ENCODE measurements at regions not wholly inside any gene's neighbourhood (a gene's known extent, or its start where the extent isn't known, plus 50 kb on each side); places are given as distances from the start of the nearest gene placed in this dataset.
A peak's percentile ranks its signal among the peaks of the same experiment; 100 is the strongest.

GRCh38 chr1:62981434-62981833, 197.5 kb downstream of the ATG4C start:
- DNase-seq (ENCODE audit: low read depth, low spot score) = no peak

GRCh38 chr1:62988867-62989266, 204.9 kb downstream of the ATG4C start:
- no peak for DNase-seq (ENCODE audit: low read depth, low spot score)

- DNase-seq (ENCODE audit: low read depth, low spot score) = no peak
Observed at GRCh38 chr1:62989497-62989896, 205.6 kb downstream of the ATG4C start.

- DNase-seq (ENCODE audit: low read depth, low spot score) = peak; percentile 12
Observed at GRCh38 chr1:62991152-62991551, 207.2 kb downstream of the ATG4C start.

- DNase-seq (ENCODE audit: low read depth, low spot score) = no peak
Observed at GRCh38 chr1:62993844-62994243, 209.9 kb downstream of the ATG4C start.

GRCh38 chr1:62995173-62995572, 211.2 kb downstream of the ATG4C start:
- no peak for DNase-seq (ENCODE audit: low read depth, low spot score)

- no peak for DNase-seq (ENCODE audit: low read depth, low spot score)
Observed at GRCh38 chr1:62997884-62998283, 214.0 kb downstream of the ATG4C start.

GRCh38 chr1:62998845-62999649, 215.1 kb downstream of the ATG4C start:
- no peak for DNase-seq (ENCODE audit: low read depth, low spot score)

GRCh38 chr1:63000508-63000907, 216.6 kb downstream of the ATG4C start:
- no peak for DNase-seq (ENCODE audit: low read depth, low spot score)

- DNase-seq (ENCODE audit: low read depth, low spot score) = peak; percentile 15
Observed at GRCh38 chr1:63004868-63005267, 220.9 kb downstream of the ATG4C start.

GRCh38 chr1:63005812-63006211, 221.9 kb downstream of the ATG4C start:
- DNase-seq (ENCODE audit: low read depth, low spot score) = no peak

GRCh38 chr1:63009421-63009820, 225.5 kb downstream of the ATG4C start:
- DNase-seq (ENCODE audit: low read depth, low spot score) = no peak

GRCh38 chr1:63010913-63011660, 227.2 kb downstream of the ATG4C start:
- no peak for DNase-seq (ENCODE audit: low read depth, low spot score)

- no peak for DNase-seq (ENCODE audit: low read depth, low spot score)
Observed at GRCh38 chr1:63012339-63012738, 228.4 kb downstream of the ATG4C start.

- no peak for DNase-seq (ENCODE audit: low read depth, low spot score)
Observed at GRCh38 chr1:63014267-63014666, 230.3 kb downstream of the ATG4C start.

GRCh38 chr1:63022319-63022718, 238.4 kb downstream of the ATG4C start:
- no peak for DNase-seq (ENCODE audit: low read depth, low spot score)

- no peak for DNase-seq (ENCODE audit: low read depth, low spot score)
Observed at GRCh38 chr1:63023171-63023570, 239.2 kb downstream of the ATG4C start.

GRCh38 chr1:63023637-63024036, 239.7 kb downstream of the ATG4C start:
- DNase-seq (ENCODE audit: low read depth, low spot score) = no peak

- no peak for DNase-seq (ENCODE audit: low read depth, low spot score)
Observed at GRCh38 chr1:63024132-63024531, 240.2 kb downstream of the ATG4C start.

GRCh38 chr1:63027176-63027575, 243.2 kb downstream of the ATG4C start:
- DNase-seq (ENCODE audit: low read depth, low spot score) = no peak

GRCh38 chr1:63032171-63032570, 248.2 kb downstream of the ATG4C start:
- no peak for DNase-seq (ENCODE audit: low read depth, low spot score)

GRCh38 chr1:63033211-63033610, 249.3 kb downstream of the ATG4C start:
- DNase-seq (ENCODE audit: low read depth, low spot score) = no peak

- DNase-seq (ENCODE audit: low read depth, low spot score) = no peak
Observed at GRCh38 chr1:63034256-63034655, 250.3 kb downstream of the ATG4C start.

Measured in iPS DF 19.7 (cell line).